Lower leg skin (tissue), 3 donors: ENCODE measurements at regions not wholly inside any gene's neighbourhood (a gene's known extent, or its start where the extent isn't known, plus 50 kb on each side); places are given as distances from the start of the nearest gene placed in this dataset.

ENCODE experiments used
- POLR2A ChIP-seq, 2 donors: fragments of 450-650 bp; IDR thresholded peaks; one replicate each; pipeline ENCODE4 v1.6.1; 2016 to 2017; ENCODE audit warnings: antibody characterized with exemption in 2 of 2, mild to moderate bottlenecking in 1 of 2, moderate library complexity in 1 of 2
- TF ChIP-seq, protein P1 (sequence below), 3 donors: fragments of 450-650 bp; IDR thresholded peaks; one replicate each; pipeline ENCODE4 v1.5.1; 2016; ENCODE audit warnings: antibody characterized with exemption in 3 of 3, mild to moderate bottlenecking in 3 of 3, moderate library complexity in 2 of 3

DNA sequence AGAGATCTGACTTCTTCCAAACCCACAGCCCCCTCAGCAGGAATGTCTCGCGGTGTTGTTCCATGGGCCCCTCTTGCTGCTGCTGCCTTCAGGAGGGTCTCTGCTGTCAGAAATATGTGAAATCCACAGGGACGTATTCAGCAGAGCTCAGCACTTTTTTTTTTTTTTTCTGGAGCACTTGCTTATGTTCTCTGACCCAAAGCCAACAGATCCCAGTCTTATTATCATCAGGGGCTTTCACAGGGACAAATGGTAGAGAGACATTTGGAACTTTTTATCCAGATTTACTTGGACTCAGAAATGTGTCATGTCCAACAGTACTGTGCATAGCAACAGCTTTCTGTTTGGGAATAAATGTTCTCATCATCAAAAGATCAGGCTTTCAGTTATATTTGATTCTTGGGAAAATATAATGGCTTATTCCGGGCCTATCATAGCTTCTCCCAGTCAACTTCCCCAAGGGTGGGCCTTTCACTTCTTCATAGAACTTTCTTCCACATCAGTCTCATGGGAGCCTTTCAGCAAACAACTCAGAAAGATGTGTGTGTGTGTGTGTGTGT, 332.7 kb downstream of the ZNF536 start:
- TF ChIP-seq, protein P1, sequence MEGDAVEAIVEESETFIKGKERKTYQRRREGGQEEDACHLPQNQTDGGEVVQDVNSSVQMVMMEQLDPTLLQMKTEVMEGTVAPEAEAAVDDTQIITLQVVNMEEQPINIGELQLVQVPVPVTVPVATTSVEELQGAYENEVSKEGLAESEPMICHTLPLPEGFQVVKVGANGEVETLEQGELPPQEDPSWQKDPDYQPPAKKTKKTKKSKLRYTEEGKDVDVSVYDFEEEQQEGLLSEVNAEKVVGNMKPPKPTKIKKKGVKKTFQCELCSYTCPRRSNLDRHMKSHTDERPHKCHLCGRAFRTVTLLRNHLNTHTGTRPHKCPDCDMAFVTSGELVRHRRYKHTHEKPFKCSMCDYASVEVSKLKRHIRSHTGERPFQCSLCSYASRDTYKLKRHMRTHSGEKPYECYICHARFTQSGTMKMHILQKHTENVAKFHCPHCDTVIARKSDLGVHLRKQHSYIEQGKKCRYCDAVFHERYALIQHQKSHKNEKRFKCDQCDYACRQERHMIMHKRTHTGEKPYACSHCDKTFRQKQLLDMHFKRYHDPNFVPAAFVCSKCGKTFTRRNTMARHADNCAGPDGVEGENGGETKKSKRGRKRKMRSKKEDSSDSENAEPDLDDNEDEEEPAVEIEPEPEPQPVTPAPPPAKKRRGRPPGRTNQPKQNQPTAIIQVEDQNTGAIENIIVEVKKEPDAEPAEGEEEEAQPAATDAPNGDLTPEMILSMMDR (IDR thresholded peaks at IDR 0.05) = no peak
- no peak for TF ChIP-seq POLR2A (IDR thresholded peaks at IDR 0.05)
